GM18858 (cell line): ENCODE measurements at regions not wholly inside any gene's neighbourhood (a gene's known extent, or its start where the extent isn't known, plus 50 kb on each side); places are given as distances from the start of the nearest gene placed in this dataset.

Experiments used
- ATAC-seq: cut with Tn5 transposase; IDR thresholded peaks from one replicate; pipeline ENCODE4 v1.9.1; 2021; ENCODE audit not compliant: unreplicated experiment

GRCh38 chr12:67929384-67929772 lies 59.9 kb upstream of the IFNG-AS1 start:
- ATAC-seq = no peak

DNA sequence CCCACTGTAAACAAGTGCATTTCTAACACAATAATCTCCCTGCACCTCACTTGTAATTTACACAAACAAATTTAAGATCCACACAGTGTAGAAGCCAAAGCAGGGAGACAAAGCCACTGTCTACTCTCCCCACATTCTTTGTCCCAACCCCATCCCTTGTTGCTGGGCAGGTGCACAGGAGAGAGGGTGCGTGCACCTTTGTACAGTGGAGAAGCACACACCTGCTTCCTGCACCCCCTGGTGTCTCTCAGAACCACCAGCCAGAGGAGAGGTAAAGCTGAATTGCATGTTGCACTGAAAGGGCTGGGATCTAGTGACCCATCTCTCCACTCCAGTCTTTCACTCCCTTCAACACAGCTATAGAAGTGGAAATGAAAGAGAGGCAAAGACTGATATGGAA lies 51.4 kb upstream of the IFNG-AS1 start:
- no peak for ATAC-seq
